ENCODE measurements at regions not wholly inside any gene's neighbourhood (a gene's known extent, or its start where the extent isn't known, plus 50 kb on each side); places are given as distances from the start of the nearest gene placed in this dataset.

- H3K9me3 ChIP-seq (ENCODE audit: control insufficient read depth in 2 of 2, insufficient read depth in 1 of 2, low read depth in 1 of 2, low read length in 1 of 2), result no peaks in the 10 kb centered on the region
- 52 to 71% methylated on average over 3 of the region's 3 CpGs for WGBS, 2 donors
- H3K27ac ChIP-seq (ENCODE audit: low read depth in 2 of 2, low read length in 1 of 2), result no peak overlapping the region
- no peak overlapping the region for H3K4me3 ChIP-seq (ENCODE audit: low read depth in 1 of 2, low read length in 2 of 2)
- H3K36me3 ChIP-seq (ENCODE audit: control insufficient read depth in 2 of 2, insufficient read depth in 2 of 2, low read length in 1 of 2), result no peaks in the 10 kb centered on the region
- no peaks in the 10 kb centered on the region for H3K27me3 ChIP-seq (ENCODE audit: control insufficient read depth in 1 of 2, insufficient read depth in 2 of 2, low read length in 2 of 2)
- H3K4me1 ChIP-seq (ENCODE audit: control insufficient read depth in 2 of 2, insufficient read depth in 2 of 2, low read length in 1 of 2), result no peaks in the 10 kb centered on the region
Observed at GRCh38 chr11:128055576-128056217, 531.7 kb downstream of the ETS1 start.

- no peaks in the 10 kb centered on the region for H3K9me3 ChIP-seq (ENCODE audit: control insufficient read depth in 2 of 2, insufficient read depth in 1 of 2, low read depth in 1 of 2, low read length in 1 of 2)
- no peaks in the 10 kb centered on the region for H3K27me3 ChIP-seq (ENCODE audit: control insufficient read depth in 1 of 2, insufficient read depth in 2 of 2, low read length in 2 of 2)
- WGBS, 2 donors, result 60 to 63% methylated on average over 2 of the region's 2 CpGs
- H3K36me3 ChIP-seq (ENCODE audit: control insufficient read depth in 2 of 2, insufficient read depth in 2 of 2, low read length in 1 of 2), result no peaks in the 10 kb centered on the region
- no peaks in the 10 kb centered on the region for H3K4me1 ChIP-seq (ENCODE audit: control insufficient read depth in 2 of 2, insufficient read depth in 2 of 2, low read length in 1 of 2)
- H3K4me3 ChIP-seq (ENCODE audit: low read depth in 1 of 2, low read length in 2 of 2), result no peak overlapping the region
- H3K27ac ChIP-seq (ENCODE audit: low read depth in 2 of 2, low read length in 1 of 2), result no peak overlapping the region
Observed at GRCh38 chr11:128053981-128054931, 533.1 kb downstream of the ETS1 start.

GRCh38 chr11:128052912-128053641, 534.3 kb downstream of the ETS1 start:
- Histone ChIP-seq H3K9me3 (ENCODE audit: control insufficient read depth in 2 of 2, insufficient read depth in 1 of 2, low read depth in 1 of 2, low read length in 1 of 2) (no peaks in the 10 kb centered on the region), H3K27me3 (ENCODE audit: control insufficient read depth in 1 of 2, insufficient read depth in 2 of 2, low read length in 2 of 2) (no peaks in the 10 kb centered on the region), H3K27ac (ENCODE audit: low read depth in 2 of 2, low read length in 1 of 2) (no peak overlapping the region), H3K4me1 (ENCODE audit: control insufficient read depth in 2 of 2, insufficient read depth in 2 of 2, low read length in 1 of 2) (no peaks in the 10 kb centered on the region), H3K4me3 (ENCODE audit: low read depth in 1 of 2, low read length in 2 of 2) (no peak overlapping the region), H3K36me3 (ENCODE audit: control insufficient read depth in 2 of 2, insufficient read depth in 2 of 2, low read length in 1 of 2) (no peaks in the 10 kb centered on the region)
- WGBS, 2 donors, result 55 to 62% methylated on average over 2 of the region's 2 CpGs

DNA sequence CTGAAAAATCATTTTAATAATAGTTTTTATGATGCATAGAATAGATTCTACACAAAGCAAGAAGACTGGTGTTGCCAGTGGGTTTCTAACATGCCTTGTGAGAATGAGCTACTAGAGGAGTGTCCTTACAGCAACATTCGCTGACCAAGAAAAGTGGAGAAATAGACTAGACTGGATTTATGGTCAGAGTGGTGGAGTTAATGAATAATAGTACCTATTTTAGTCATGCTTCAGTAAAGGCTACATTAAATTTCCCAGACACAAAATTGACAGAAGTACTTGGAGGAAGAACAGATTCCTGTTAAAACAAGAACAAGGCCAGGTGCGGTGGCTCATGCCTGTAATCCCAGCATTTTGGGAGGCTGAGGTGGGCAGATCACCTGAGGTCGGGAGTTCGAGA, 539.2 kb downstream of the ETS1 start:
- H3K9me3 ChIP-seq (ENCODE audit: control insufficient read depth in 2 of 2, insufficient read depth in 1 of 2, low read depth in 1 of 2, low read length in 1 of 2), result no peaks in the 10 kb centered on the region
- no peak overlapping the region for H3K4me3 ChIP-seq (ENCODE audit: low read depth in 1 of 2, low read length in 2 of 2)
- H3K27me3 ChIP-seq (ENCODE audit: control insufficient read depth in 1 of 2, insufficient read depth in 2 of 2, low read length in 2 of 2), result no peaks in the 10 kb centered on the region
- 92 to 97% methylated on average over 4 of the region's 4 CpGs for WGBS, 2 donors
- H3K4me1 ChIP-seq (ENCODE audit: control insufficient read depth in 2 of 2, insufficient read depth in 2 of 2, low read length in 1 of 2), result no peaks in the 10 kb centered on the region
- H3K27ac ChIP-seq (ENCODE audit: low read depth in 2 of 2, low read length in 1 of 2), result no peak overlapping the region
- no peaks in the 10 kb centered on the region for H3K36me3 ChIP-seq (ENCODE audit: control insufficient read depth in 2 of 2, insufficient read depth in 2 of 2, low read length in 1 of 2)

DNA sequence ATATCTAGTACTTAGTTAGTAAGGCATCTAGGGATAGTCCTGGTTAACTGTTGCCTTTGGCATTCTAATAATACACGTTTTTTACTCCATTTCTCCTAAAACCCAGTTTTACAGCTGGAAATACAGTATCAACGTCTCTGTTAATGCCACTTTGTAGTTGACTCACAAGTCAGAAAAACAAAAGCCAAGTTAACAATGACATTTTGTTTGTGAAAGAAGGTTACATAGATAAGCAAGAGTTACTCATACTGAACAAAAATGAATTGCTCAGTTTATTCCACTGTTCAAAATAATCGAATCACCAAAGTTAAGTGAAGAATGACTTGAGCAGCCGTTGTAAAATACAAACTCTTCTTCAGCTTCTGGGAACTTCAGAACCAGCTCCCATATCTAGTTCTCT, 540.3 kb downstream of the ETS1 start:
- Histone ChIP-seq H3K9me3 (ENCODE audit: control insufficient read depth in 2 of 2, insufficient read depth in 1 of 2, low read depth in 1 of 2, low read length in 1 of 2) (no peaks in the 10 kb centered on the region), H3K27me3 (ENCODE audit: control insufficient read depth in 1 of 2, insufficient read depth in 2 of 2, low read length in 2 of 2) (no peaks in the 10 kb centered on the region), H3K27ac (ENCODE audit: low read depth in 2 of 2, low read length in 1 of 2) (no peak overlapping the region), H3K36me3 (ENCODE audit: control insufficient read depth in 2 of 2, insufficient read depth in 2 of 2, low read length in 1 of 2) (no peaks in the 10 kb centered on the region), H3K4me1 (ENCODE audit: control insufficient read depth in 2 of 2, insufficient read depth in 2 of 2, low read length in 1 of 2) (no peaks in the 10 kb centered on the region), H3K4me3 (ENCODE audit: low read depth in 1 of 2, low read length in 2 of 2) (no peak overlapping the region)
- 67 to 69% methylated on average over 4 of the region's 4 CpGs for WGBS, 2 donors

DNA sequence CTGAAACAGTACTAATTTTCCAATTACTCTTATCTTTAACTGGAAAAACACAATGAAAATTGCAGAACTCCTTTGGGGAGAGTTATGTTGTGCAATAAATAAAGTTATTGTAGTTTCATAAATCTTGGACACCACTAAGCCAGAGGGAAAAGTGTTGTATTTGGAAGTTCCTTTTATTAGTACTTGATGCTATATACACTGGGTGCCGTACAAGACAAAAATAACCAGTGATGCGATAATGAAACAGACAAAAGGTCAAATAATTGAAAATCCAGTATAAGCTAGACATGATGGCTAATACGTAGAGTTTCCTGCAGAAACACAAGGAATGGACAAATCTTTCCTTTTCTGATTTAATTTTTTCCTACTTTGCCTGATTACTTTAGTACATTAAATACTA, 541.1 kb downstream of the ETS1 start:
- H3K4me3 ChIP-seq (ENCODE audit: low read depth in 1 of 2, low read length in 2 of 2), result no peak overlapping the region
- no peaks in the 10 kb centered on the region for H3K27me3 ChIP-seq (ENCODE audit: control insufficient read depth in 1 of 2, insufficient read depth in 2 of 2, low read length in 2 of 2)
- no peak overlapping the region for H3K27ac ChIP-seq (ENCODE audit: low read depth in 2 of 2, low read length in 1 of 2)
- no peaks in the 10 kb centered on the region for H3K9me3 ChIP-seq (ENCODE audit: control insufficient read depth in 2 of 2, insufficient read depth in 1 of 2, low read depth in 1 of 2, low read length in 1 of 2)
- H3K4me1 ChIP-seq (ENCODE audit: control insufficient read depth in 2 of 2, insufficient read depth in 2 of 2, low read length in 1 of 2), result no peaks in the 10 kb centered on the region
- H3K36me3 ChIP-seq (ENCODE audit: control insufficient read depth in 2 of 2, insufficient read depth in 2 of 2, low read length in 1 of 2), result no peaks in the 10 kb centered on the region
- WGBS, 2 donors, result 75 to 78% methylated on average over 3 of the region's 3 CpGs

GRCh38 chr11:128045094-128045725, 542.1 kb downstream of the ETS1 start:
- no peaks in the 10 kb centered on the region for H3K36me3 ChIP-seq (ENCODE audit: control insufficient read depth in 2 of 2, insufficient read depth in 2 of 2, low read length in 1 of 2)
- H3K9me3 ChIP-seq (ENCODE audit: control insufficient read depth in 2 of 2, insufficient read depth in 1 of 2, low read depth in 1 of 2, low read length in 1 of 2), result no peaks in the 10 kb centered on the region
- H3K27me3 ChIP-seq (ENCODE audit: control insufficient read depth in 1 of 2, insufficient read depth in 2 of 2, low read length in 2 of 2), result no peaks in the 10 kb centered on the region
- H3K4me3 ChIP-seq (ENCODE audit: low read depth in 1 of 2, low read length in 2 of 2), result no peak overlapping the region
- WGBS, 2 donors, result 27 to 45% methylated on average over 4 of the region's 4 CpGs
- H3K27ac ChIP-seq (ENCODE audit: low read depth in 2 of 2, low read length in 1 of 2), result no peak overlapping the region
- no peaks in the 10 kb centered on the region for H3K4me1 ChIP-seq (ENCODE audit: control insufficient read depth in 2 of 2, insufficient read depth in 2 of 2, low read length in 1 of 2)

- 39 to 50% methylated on average over 3 of the region's 3 CpGs for WGBS, 2 donors
- Histone ChIP-seq H3K27me3 (ENCODE audit: control insufficient read depth in 1 of 2, insufficient read depth in 2 of 2, low read length in 2 of 2) (no peaks in the 10 kb centered on the region), H3K4me1 (ENCODE audit: control insufficient read depth in 2 of 2, insufficient read depth in 2 of 2, low read length in 1 of 2) (no peaks in the 10 kb centered on the region), H3K27ac (ENCODE audit: low read depth in 2 of 2, low read length in 1 of 2) (no peak overlapping the region), H3K4me3 (ENCODE audit: low read depth in 1 of 2, low read length in 2 of 2) (no peak overlapping the region), H3K9me3 (ENCODE audit: control insufficient read depth in 2 of 2, insufficient read depth in 1 of 2, low read depth in 1 of 2, low read length in 1 of 2) (no peaks in the 10 kb centered on the region), H3K36me3 (ENCODE audit: control insufficient read depth in 2 of 2, insufficient read depth in 2 of 2, low read length in 1 of 2) (no peaks in the 10 kb centered on the region)
Observed at GRCh38 chr11:128042290-128042751, 545.0 kb downstream of the ETS1 start.

- Histone ChIP-seq H3K27me3 (ENCODE audit: control insufficient read depth in 1 of 2, insufficient read depth in 2 of 2, low read length in 2 of 2) (no peaks in the 10 kb centered on the region), H3K4me3 (ENCODE audit: low read depth in 1 of 2, low read length in 2 of 2) (no peak overlapping the region), H3K27ac (ENCODE audit: low read depth in 2 of 2, low read length in 1 of 2) (no peak overlapping the region), H3K9me3 (ENCODE audit: control insufficient read depth in 2 of 2, insufficient read depth in 1 of 2, low read depth in 1 of 2, low read length in 1 of 2) (no peaks in the 10 kb centered on the region), H3K4me1 (ENCODE audit: control insufficient read depth in 2 of 2, insufficient read depth in 2 of 2, low read length in 1 of 2) (no peaks in the 10 kb centered on the region), H3K36me3 (ENCODE audit: control insufficient read depth in 2 of 2, insufficient read depth in 2 of 2, low read length in 1 of 2) (no peaks in the 10 kb centered on the region)
- 23 to 35% methylated on average over 3 of the region's 3 CpGs for WGBS, 2 donors
Observed at GRCh38 chr11:128040603-128041002, 546.8 kb downstream of the ETS1 start.

All from esophagus (tissue), 2 donors.